Umbilical cord (tissue), 1 donor: ENCODE measurements at regions not wholly inside any gene's neighbourhood (a gene's known extent, or its start where the extent isn't known, plus 50 kb on each side); places are given as distances from the start of the nearest gene placed in this dataset.
A peak's percentile ranks its signal among the peaks of the same experiment; 100 is the strongest.

Experiments
- DNase-seq: peaks from one replicate; pipeline ENCODE4 v3.0.0-alpha.2; 2015; ENCODE audit warnings: low spot score

DNA sequence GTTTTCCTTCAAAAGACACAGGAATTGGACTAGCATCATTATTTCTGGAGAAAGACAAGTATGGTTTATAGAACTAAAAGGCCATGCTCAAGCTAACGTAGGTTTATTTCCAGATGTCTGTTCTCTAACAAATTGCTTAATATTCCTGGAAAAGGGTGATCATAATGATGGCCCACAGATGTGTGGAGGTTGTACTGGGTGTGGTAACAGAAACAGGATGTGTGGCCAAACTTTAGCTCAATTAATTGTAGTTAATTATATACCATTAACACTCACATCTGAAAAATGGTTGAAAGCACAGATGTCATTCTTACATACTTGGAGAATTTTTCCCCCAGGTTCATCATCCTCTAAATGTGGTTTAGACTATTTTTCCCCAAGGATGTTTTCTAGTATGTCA lies 292.7 kb upstream of the RASA1 start:
- DNase-seq: no peak

DNA sequence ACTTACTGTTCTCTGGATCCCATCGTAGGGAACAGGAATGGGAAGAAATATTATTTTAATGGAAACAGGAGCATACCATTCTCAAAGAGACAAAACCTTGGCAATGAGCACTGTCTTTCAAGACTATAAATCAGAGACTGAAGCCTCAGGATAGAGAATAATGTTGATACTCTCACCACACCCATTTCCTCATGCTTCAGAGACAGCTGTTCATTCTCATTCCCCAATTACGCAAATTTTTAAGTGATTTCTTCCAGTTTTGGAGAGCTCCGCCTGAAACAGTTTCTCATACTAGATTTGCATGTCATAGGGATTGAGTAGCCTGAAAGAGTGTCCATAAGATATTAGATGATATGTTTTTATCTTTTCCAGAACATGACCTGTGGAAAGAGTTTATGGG lies 290.5 kb upstream of the RASA1 start:
- peak; percentile 17 for DNase-seq

DNA sequence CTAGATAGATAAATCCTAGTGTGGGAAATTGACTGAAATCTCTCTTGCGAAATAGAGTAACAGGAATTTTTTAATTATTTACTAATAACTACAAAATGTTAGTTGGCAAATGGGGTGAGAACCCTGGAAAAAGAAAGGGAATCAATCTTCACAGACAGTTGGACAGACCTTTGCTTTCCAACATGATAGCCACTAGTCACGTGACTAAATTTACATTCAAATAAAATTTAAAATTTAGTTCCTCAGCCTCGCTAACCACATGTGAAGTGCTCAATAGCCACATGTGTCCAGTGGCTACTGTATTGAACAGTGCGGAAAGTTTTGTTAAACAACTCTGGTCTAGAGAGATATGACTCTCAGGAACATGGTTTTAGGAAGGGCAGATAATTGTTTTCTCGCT lies 289.9 kb upstream of the RASA1 start:
- DNase-seq: no peak

DNA sequence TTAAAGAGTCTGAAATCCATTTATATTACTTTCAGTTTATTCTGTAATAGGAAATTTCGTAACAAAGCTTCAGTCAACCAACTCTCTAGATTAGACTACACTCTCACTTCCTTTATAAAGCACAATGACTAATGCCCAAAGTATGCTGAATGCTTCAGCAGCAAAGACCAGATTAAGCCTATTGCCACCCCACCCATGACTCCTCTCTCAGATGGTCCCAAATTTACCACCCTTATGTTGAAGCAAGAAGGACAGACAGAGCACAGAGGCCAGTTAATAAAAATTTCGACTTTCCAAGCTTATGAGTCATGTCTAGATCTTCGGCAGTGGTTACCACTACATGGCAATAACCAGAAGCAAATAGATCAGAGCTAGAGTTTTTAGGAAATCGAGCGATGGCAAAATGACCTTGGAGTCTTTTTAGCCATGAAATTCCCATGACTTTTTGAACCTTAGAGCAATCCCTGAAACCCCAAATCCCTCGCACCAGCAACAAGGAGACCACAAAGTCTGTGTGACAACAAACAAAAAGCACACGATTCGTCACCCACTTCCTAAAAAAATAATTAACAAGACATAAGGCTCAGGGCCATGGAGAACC lies 287.8 kb upstream of the RASA1 start:
- DNase-seq: peak; percentile 82

DNA sequence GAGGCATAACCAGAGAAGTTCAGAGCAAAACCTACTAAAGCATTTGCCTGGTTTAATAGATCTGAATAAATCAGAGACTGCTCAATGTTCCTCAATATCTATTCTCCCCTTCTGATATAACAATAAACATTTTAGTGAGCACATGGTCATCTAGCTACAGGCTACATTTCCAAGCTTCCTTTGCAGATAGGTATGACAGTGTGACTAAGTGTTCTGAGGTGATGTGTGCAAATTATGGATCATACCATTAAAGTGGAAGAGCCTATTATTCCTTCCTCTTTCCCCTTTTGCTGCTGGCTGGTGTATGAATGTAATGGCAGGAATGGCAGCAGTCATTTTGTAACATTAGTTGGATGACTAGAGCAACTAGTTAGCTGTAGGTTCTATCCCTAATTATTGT lies 285.8 kb upstream of the RASA1 start:
- DNase-seq: no peak

DNA sequence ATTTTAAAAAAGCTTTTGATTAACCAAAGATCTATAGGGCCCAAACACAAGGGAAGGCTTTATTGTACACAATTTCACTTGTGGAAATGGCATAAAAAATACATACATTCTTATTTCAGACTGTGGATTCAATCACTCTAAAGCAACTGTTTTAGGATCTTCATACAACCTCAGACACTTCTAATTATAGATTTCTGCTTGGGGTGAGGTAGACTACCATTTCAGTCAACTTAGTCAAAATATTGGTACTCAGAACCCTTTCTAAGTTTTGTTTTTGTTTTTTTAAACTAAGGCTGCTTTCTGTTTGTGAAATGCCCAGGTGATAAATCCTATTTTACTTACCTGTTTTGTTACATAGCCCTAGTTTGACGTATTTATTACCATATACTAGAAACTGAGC lies 284.5 kb upstream of the RASA1 start:
- DNase-seq: no peak

DNA sequence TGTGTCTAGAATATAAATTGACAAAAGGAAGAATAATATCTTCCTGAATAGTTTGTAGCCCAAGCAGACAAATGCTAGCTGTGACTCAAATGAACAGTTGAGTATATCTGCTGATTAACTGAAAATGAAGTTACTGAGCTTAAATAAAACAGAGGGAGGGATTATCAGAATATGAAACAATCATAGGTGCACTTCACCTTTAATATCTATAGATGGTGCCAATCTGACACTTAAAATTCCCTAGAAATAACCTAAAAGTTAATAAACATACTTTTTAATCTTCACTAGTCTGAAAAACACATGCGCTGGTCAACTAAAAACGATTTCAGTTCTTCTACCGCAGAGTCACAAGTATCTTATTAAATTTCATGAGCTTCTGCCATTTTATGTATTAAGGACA lies 280.8 kb upstream of the RASA1 start:
- DNase-seq: no peak

DNA sequence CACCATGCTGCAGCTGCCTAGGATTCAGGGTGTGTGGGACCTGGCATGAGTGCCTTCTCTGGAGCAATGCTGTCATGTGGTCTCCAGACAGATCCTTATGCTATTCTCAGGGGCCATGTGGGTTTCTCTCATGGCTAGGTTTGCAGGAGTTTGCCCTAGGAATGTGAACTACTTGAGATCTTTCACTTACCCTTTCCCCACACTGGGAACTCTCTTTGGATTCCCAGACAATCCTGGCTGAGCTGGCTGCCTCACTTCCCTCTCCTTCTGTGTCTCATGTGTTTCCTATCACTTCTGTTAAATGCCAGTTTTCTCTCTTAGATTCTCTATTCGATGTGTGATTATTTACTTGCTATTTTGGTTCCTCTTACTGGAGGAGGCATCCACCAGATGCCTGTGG lies 270.2 kb upstream of the RASA1 start:
- DNase-seq: no peak

DNA sequence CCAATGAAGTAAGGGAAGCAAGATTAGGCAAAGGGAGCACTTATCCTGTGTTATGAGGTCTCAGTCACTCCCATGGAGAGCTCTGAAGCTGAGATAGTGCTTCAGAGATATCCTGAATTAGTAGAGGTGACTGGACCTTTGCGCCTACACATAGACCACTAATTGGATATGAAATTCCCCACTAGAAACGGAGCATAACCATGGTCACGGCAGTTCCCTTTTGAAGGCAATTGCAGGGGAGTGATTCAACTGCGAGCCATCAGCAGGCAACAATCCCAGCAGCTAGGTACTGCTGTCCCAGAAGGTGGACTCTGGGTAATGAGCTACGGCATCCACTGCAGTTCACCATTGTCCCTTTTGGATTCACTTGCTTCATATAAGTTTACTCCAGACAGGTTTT lies 267.7 kb upstream of the RASA1 start:
- DNase-seq: no peak

DNA sequence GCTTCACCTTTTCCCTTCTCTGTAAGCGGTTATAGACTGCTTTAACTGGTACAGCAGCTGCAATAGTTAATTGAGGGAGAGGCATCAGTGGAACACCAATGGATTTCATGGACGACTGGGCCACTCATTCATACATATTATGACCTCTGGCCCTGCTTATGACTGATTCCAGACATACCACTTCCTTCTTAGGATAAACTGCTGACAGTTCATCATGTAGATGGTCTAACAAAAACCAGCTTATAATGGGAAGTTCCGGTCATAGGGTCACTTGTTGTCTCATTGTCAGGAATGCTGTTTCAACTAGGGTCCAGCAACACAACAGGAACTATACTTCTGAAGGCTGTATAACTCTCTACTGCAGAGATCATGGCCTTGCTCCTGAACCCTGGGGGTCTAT lies 265.2 kb upstream of the RASA1 start:
- DNase-seq: no peak

DNA sequence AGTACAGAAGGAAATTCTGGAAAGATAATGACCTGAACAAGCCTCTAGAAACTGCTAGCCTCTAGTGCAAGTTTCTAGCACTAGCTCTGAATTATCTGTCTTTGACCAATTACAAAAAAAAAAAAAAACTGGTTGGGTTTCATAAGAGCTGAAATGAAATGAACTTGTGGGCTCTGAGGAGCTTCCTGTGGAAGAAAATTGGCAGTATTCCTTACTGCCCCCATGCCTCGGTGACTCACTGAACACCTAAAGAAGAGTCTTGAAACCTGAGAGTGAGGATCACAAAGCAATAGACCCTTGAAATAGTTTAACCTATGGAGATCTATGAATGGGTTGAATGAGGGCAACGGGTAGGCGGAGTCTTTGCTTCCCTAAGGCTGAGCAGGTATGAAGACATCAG lies 263.6 kb upstream of the RASA1 start:
- no peak for DNase-seq

DNA sequence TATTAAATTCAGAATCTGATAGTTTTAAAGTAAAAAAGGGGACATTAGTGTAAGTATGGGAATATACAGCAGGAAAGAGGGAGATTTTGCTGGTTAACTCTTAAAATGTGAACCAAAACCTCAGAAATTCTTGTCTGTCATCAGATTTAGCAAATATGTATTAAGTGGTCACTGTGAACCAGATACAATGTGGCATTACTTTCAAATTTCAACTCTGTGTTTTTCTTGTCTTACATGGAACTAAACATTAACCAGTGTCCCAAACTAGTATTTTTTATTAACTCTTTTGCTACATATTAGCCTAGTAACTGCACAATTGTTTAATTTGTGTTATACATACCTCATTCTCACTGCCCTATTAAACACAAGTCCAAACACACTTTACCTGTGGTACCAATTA lies 259.9 kb upstream of the RASA1 start:
- DNase-seq: no peak

DNA sequence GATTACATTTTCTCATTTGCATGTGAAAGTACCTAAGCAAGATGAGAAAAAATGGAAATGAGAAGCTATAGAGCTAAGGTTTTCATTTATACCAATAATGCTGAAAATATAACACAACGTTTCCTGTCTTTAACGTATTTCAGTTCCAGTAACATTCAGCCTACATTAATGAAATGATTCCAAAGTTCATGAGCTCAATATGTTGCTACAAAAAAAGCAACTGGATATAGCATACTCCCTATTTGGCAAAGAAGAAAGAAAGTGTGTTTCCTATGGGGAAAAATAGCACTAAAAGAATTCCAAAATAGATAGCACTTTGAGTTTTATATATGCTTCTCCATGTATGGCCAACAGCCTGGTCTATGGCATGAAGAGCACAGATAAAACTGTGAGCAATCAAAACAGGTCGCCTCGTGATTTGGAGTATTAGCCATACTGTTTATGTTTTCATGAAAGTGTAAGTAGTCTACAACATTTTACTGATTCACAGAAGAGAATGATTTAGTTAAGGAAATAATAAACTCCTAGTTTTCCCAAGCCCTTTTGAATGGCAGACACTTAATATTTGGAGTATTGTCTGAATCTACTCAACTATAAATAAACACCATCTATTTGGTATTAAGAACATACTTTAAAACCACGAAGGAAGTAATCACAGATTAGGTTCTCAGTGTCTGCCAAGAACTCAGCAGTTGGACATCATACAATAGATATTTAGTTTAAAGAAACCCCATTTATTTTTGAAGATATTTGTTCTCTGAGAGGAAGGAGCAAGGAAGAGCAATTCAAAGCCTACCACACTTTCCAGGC lies 258.7 kb upstream of the RASA1 start:
- DNase-seq: peak; percentile 20

DNA sequence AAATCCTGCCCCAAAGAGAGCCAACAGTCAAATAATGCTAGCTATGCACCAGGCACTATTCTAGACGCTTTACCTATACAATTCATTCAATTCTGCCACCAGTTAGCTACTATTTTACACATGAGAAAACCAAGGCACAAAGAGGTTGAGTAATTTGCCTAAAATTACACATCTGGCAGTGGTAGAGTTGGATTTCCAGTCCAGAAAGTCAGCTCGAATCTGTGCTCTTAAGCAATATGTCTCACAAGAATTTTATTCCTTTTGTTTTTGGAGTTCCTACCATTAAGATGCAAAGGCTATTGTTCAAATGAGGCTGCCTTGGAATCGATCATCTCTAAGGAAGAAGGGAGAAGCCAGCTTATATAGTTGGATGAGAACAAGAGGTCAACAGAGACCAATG lies 256.9 kb upstream of the RASA1 start:
- no peak for DNase-seq

DNA sequence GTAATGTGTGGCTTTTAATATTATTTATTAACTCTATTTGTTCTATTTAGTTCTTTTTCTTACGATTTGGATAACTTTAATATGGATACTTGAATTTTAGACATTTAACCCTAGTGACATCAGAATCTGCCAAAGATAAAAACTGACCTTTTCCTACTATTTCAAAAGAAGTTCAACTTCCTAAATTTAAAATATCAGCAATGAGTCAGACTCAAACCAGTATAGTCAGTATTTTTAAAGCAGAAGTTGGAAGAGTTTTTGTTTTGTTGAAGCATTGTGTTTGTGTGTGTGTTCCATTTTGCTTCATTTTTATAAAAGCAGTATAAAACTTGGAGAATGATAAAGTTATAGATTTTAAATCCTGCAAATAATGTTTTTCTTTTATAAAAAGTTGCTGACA lies 251.8 kb upstream of the RASA1 start:
- no peak for DNase-seq

DNA sequence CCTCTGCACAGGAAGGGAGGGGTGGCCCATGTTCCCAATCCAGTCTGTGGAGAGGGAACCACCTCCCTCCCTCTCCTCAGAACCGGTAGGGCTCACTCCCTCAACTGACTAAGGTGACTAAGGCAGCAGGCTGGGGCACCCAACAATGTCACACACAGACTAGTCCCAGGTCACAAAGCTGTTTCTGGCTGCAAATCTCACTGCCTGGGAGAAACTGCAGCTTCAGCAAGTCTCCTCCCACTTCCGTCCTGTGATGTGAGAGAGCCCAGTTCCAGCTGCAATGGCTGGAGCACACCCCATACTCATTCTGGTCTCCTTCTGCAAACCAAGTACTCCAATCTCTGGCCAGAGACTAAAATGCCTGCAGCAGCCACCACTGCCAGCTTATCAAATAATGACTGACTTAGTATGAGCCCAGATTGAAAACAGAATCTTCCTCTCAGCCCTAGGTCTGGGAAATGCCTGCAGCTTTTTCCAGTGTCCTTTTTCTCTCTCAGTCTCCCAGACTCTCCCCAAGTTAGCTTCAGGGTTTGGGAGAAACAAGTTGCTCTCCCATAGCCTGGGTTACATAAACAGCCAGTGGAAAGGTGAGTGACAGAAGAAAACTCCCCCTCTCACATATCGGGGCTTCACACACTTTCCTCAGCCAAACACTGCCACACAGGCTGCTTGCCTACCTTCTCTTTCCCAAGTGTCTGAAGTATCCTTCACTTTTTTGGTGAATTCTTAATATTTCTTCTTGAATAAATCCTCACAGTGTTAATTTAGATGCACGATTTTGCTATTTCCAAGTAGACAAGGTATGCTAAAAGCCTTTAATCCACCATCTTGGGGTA lies 247.4 kb upstream of the RASA1 start:
- DNase-seq: peak; percentile 74

DNA sequence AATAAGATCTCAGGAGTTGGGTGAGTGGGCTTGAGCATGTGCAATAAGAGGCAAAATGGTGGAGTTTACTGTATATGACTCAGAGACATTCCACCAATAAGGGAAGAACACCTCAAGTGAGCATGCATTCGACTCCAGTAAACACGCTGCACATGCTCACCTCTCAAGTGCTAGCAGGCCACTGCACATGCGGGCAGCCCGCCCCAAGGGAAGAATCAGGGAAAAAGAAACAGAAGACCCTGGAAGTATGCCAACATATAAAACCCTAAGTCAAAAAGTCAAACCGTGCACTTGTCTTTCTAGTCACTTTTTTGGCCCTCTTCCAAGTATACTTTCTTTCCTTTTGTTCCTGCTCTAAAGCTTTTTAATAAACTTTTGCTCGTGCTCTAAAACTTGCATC lies 245.3 kb upstream of the RASA1 start:
- no peak for DNase-seq

DNA sequence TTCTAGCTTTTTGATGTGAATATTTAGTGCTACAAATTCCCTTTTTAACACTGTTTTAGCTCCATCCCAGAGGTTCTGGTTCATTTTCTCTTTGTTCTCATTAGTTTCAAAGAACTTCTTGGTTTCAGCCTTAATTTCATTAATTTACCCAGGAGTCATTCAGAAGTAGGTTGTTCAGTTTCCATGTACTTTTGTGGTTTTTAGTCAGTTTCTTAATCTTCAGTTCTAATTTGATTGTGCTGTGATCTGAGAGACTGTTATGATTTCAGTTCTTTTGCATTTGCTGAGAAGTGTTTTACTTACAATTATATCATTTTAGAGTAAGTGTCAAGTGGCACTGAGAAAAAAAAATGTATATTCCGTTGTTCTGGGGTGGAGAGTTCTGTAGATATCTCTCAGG lies 240.1 kb upstream of the RASA1 start:
- DNase-seq: no peak

DNA sequence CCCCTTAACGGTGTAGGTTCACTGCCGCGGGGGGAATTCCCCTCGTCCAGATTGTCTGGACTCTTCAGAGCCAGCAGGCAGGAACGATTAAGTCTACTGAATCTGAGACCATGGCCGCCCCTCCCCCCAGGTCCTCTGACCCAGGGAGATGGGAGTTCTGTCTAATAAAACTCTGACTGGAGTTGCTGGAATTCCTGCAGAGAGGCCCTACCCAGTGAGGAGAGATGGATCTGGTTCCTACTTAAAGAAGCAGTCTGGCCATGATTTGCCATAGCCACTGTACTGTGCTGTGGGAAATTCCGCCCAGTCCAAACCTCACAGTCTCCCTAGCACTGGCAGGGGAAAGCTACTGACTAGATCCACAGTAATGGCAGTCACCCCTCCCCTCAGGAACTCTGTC lies 237.7 kb upstream of the RASA1 start:
- DNase-seq: no peak

DNA sequence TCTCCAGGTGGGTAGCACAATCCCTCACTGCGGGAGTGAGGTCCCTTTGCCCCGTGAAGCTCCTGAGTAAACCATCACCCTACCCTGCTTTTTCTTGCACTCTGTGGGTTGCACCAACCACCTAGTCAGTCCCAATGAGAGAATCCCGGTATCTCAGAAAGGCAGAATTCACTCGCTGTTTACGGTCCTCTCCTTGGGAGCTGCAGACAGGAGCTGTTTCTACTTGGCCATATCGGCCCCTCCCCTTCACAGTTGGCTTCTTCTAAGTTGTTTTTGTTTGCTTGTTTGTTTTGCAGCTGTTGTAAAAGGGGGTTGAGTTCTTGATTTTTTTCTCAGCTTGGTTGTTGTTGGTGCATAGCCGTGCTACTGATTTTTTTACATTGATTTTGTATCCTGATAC lies 237.0 kb upstream of the RASA1 start:
- DNase-seq: no peak

DNA sequence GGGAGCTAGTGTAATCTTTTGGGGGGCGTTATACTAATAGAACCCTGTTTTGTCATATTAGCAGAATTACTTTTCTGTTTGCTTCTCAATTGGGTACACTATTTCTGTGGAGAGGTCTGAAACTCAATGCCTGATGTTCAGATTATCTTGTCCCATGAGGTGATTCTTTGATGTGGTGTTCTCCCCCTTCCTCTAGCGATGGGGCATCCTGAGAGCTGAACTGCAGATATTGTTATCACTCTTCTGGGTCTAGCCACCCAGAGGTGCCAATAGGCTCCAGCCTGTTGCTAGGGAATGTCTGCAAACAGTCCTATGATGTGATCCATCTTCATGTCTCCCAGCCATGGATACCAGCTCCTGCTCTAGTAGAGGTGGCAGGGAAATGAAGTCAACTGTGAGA lies 233.1 kb upstream of the RASA1 start:
- no peak for DNase-seq

DNA sequence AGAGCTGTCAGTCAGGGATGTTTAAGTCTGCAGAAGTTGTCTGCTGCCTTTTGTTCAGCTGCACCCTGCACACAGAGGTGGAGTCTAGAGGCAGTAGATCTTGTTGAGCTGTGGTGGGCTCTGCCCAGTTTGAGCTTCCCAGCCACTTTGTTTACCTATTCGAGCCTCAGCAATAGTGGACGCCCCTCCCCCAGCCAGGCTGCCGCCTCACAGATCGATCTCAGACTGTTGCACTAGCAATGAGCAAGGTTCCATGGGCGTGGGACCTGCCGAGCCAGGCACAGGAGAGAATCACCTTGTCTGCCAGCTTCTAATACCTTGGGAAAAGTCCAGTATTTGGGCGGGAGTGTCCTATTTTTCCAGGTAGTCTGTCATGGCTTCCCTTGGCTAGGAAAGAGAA lies 225.1 kb upstream of the RASA1 start:
- no peak for DNase-seq

DNA sequence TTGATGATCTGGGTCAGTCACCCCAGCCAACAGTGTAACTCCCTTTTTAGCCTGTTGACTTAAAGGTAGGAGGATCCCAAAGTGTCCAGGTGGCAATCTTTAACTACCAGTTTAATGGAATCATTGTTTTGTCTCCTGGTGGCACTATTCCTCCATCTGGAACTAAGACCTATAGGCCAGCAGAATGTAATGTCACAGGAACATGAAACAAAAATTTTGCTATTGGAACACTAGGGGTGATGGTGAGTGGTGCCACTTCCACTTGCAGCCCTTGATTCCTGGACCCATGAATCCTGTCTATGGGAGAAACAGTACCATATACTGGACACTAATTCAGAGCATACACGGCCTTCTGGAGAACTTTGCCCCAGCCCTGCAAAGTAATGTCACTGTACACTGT lies 219.5 kb upstream of the RASA1 start:
- DNase-seq: no peak
